ENCODE measurements at regions not wholly inside any gene's neighbourhood (a gene's known extent, or its start where the extent isn't known, plus 50 kb on each side); places are given as distances from the start of the nearest gene placed in this dataset.

DNA sequence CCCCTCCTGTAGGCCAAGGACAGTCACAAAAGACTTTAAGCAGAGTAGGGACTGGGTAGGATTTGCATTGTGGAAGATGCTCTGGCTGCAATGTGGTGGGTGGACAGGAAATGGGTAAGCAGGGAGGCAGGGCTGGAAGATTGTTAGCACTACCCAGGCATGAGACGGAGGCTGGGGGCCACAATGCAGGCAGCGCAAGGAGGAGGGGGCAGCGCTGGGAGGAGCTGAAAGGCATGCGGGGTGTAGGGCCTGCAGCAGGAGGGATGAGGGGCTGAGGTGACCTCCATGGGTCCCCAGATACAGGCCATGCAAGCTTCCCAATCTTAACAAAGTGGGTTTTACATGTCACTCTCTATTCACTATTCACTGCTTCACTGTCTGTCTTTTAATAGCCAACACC lies 213.1 kb downstream of the CXCL12 start (continued):
- no peak for TF ChIP-seq MAFK (IDR thresholded peaks at IDR 0.05; ENCODE audit: low read depth, low read length)
- no peak for TF ChIP-seq ASH2L (IDR thresholded peaks at IDR 0.05; ENCODE audit: low read length)
- no peak for TF ChIP-seq POLR2AphosphoS5 (IDR thresholded peaks at IDR 0.05; ENCODE audit: low read depth, low read length)
- TF ChIP-seq SP2 (IDR thresholded peaks at IDR 0.05; ENCODE audit: low read length): no peak
- TF ChIP-seq GABPA (IDR thresholded peaks at IDR 0.05; ENCODE audit: borderline replicate concordance, insufficient read depth, low read length): no peak
- no peak for TF ChIP-seq RNF2 (IDR thresholded peaks at IDR 0.05; ENCODE audit: borderline replicate concordance, low read depth, low read length, missing control alignments, poor library complexity, severe bottlenecking)
- no peak for TF ChIP-seq HDAC2 (IDR thresholded peaks at IDR 0.05; ENCODE audit: borderline replicate concordance in 1 of 2, low read depth in 2 of 2, low read length in 2 of 2)

All from H1 (cell line).